ENCODE measurements at regions not wholly inside any gene's neighbourhood (a gene's known extent, or its start where the extent isn't known, plus 50 kb on each side); places are given as distances from the start of the nearest gene placed in this dataset.
A peak's percentile ranks its signal among the peaks of the same experiment; 100 is the strongest.

DNA sequence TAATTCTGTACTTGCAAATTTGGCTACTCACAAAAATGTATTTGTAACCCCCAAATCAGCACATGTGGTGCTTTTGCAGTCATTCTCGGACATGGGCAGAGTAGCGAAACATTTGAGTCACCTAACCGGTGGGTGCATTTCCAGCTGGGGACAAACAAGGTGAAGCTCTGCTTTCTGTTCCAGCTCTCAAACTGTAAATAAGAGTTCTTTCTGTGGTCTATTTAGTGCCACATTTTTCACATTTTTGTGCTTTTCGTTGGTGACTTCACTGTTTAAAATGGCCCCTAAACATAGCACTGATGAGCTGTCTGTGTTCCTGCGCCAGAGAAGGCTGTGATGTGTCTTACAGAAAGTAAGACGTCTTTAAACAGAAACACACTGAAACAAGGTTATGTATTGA, 244.5 kb downstream of the CDC5L start:
- H3K36me3 ChIP-seq (ENCODE audit: insufficient read depth in 1 of 2, low read depth in 1 of 2), result no peaks in the 10 kb centered on the region
- no peak for ATAC-seq
- TF ChIP-seq, protein P1, sequence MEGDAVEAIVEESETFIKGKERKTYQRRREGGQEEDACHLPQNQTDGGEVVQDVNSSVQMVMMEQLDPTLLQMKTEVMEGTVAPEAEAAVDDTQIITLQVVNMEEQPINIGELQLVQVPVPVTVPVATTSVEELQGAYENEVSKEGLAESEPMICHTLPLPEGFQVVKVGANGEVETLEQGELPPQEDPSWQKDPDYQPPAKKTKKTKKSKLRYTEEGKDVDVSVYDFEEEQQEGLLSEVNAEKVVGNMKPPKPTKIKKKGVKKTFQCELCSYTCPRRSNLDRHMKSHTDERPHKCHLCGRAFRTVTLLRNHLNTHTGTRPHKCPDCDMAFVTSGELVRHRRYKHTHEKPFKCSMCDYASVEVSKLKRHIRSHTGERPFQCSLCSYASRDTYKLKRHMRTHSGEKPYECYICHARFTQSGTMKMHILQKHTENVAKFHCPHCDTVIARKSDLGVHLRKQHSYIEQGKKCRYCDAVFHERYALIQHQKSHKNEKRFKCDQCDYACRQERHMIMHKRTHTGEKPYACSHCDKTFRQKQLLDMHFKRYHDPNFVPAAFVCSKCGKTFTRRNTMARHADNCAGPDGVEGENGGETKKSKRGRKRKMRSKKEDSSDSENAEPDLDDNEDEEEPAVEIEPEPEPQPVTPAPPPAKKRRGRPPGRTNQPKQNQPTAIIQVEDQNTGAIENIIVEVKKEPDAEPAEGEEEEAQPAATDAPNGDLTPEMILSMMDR (IDR thresholded peaks at IDR 0.05), result no peak
- intact Hi-C loops (cut with DNase I), result no loop called here
- no peak overlapping the region for H3K4me3 ChIP-seq
- no peak for DNase-seq
- WGBS, 3 donors, result 77 to 85% (median 78%) methylated on average over 6 of the region's 6 CpGs
- H3K27ac ChIP-seq, result no peak overlapping the region
- peaks cover 0 to 8% (median 0%) of the 10 kb centered on the region in 3 donors for H3K27me3 ChIP-seq (ENCODE audit: insufficient read depth in 3 of 3, low read length in 2 of 3)
- H3K4me1 ChIP-seq, result no peaks in the 10 kb centered on the region
- no peaks in the 10 kb centered on the region for H3K9me3 ChIP-seq

DNA sequence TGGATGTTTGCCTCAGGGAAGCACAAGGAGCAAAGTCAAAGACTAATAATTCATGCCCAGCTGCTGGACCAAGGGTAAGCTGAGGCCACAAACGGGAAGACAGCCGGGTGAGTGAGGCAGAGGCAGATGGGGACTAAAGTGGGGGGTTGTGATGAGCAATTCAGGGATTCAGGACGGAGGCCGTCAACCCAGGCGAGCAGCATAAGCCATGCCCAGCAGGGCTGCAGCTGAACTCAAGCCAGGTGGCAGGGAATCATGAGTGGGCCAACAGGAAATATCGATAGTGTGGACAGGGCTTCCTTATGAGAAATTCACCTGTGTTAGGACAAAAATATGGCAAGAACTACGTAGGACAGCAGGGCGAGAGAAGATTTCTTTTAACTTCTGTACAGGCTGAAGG, 246.8 kb downstream of the CDC5L start:
- DNase-seq (no peak), ATAC-seq (no peak)
- no peak overlapping the region for H3K4me3 ChIP-seq
- H3K4me1 ChIP-seq, result no peaks in the 10 kb centered on the region
- intact Hi-C loops (cut with DNase I), result no loop called here
- WGBS, 3 donors, result 76 to 81% (median 79%) methylated on average over 8 of the region's 8 CpGs
- H3K27me3 ChIP-seq (ENCODE audit: insufficient read depth in 3 of 3, low read length in 2 of 3), result peaks cover 0 to 8% (median 3%) of the 10 kb centered on the region in 3 donors
- H3K27ac ChIP-seq, result no peak overlapping the region
- no peaks in the 10 kb centered on the region for H3K36me3 ChIP-seq (ENCODE audit: insufficient read depth in 1 of 2, low read depth in 1 of 2)
- TF ChIP-seq, protein P1 (IDR thresholded peaks at IDR 0.05), result no peak
- no peaks in the 10 kb centered on the region for H3K9me3 ChIP-seq

DNA sequence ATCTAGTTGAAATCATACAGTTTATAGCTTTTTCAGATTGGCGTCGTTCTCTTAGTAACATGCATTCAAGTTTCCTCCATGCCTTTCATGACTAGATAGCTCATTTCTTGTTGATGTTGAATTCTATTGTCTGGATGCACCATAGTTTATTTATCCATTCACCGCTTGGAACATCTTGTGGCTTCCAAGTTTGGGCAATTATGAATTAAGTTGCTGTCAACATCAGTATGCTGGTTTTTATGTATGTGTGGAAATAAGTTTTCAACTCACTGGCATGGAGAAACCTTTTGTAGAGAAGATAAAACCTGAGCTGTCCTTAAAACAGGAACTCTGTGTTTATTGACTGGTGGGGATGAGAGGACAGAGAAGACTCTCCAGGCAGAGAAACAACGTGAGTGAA, 248.0 kb downstream of the CDC5L start:
- DNase-seq, result no peak
- TF ChIP-seq, protein P1 (IDR thresholded peaks at IDR 0.05), result no peak
- H3K4me3 ChIP-seq, result no peak overlapping the region
- no peak for ATAC-seq
- H3K4me1 ChIP-seq, result no peaks in the 10 kb centered on the region
- 56 to 75% (median 73%) methylated on average over 4 of the region's 4 CpGs for WGBS, 3 donors
- peaks cover 0 to 8% (median 3%) of the 10 kb centered on the region in 3 donors for H3K27me3 ChIP-seq (ENCODE audit: insufficient read depth in 3 of 3, low read length in 2 of 3)
- H3K27ac ChIP-seq, result no peak overlapping the region
- intact Hi-C loops (cut with DNase I), result no loop called here
- no peaks in the 10 kb centered on the region for H3K36me3 ChIP-seq (ENCODE audit: insufficient read depth in 1 of 2, low read depth in 1 of 2)
- no peaks in the 10 kb centered on the region for H3K9me3 ChIP-seq

DNA sequence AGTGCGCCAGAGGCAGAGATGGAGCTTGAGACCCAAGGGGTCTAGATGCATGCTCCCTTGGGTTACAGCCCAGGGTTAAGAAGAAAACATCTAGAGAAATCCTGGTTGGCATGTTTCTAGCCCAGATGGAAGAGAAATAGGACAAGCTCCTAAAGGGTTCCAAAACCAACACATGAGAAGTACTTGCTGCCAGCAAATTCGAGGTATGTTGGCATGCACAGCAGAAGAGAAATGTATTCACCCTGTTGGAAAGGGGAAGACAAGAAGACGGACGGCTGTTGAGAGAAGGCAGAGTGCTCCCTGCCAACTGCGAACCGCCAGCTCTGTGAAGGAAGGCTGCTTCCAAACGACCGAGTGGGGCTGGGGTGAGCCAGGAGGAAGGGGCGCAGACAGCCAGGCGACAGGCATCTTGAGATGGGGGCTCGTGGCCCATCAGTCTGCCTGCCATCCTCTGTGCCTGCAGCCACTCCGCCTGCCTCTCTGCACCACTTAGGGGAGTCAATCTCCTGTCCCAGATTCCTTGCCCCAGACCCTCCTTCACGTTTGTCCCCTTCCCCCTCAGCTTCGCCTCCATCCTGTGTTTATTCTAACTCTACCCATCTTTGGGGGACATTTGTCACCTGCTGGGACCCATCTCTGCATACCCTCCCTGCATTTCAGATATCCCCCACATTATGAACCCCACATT, 249.2 kb downstream of the CDC5L start:
- peaks cover 0 to 3% (median 3%) of the 10 kb centered on the region in 3 donors for H3K27me3 ChIP-seq (ENCODE audit: insufficient read depth in 3 of 3, low read length in 2 of 3)
- H3K36me3 ChIP-seq (ENCODE audit: insufficient read depth in 1 of 2, low read depth in 1 of 2), result no peaks in the 10 kb centered on the region
- TF ChIP-seq, protein P1 (IDR thresholded peaks at IDR 0.05), result no peak
- H3K27ac ChIP-seq, result no peak overlapping the region
- no peaks in the 10 kb centered on the region for H3K9me3 ChIP-seq
- no peaks in the 10 kb centered on the region for H3K4me1 ChIP-seq
- intact Hi-C loops (cut with DNase I), result no loop called here
- ATAC-seq (peak in 2 of 4 donors; percentile 30 to 57), DNase-seq (no peak)
- WGBS, 3 donors, result 47 to 57% (median 49%) methylated on average over 14 of the region's 14 CpGs
- no peak overlapping the region for H3K4me3 ChIP-seq
